Fibroblast of lung (primary cell): ENCODE measurements at regions not wholly inside any gene's neighbourhood (a gene's known extent, or its start where the extent isn't known, plus 50 kb on each side); places are given as distances from the start of the nearest gene placed in this dataset.

Experiments
- CTCF ChIP-seq, 2 donors: IDR thresholded peaks in 1 of 2; conservative IDR thresholded peaks in 1 of 2; 1 replicate in 1 of 2; 2 replicates in 1 of 2; pipeline ENCODE4 v1.5.1; 2011 to 2012; ENCODE audit warnings: low read length in 2 of 2, control low read depth in 1 of 2, inconsistent platforms in 1 of 2, low read depth in 1 of 2, mild to moderate bottlenecking in 1 of 2
- EZH2 ChIP-seq: IDR thresholded peaks from 2 replicates; pipeline ENCODE4 v1.5.1; 2012; ENCODE audit warnings: low read length, control low read depth, mild to moderate bottlenecking; ENCODE audit errors: missing control alignments

- TF ChIP-seq CTCF (conservative IDR thresholded peaks at IDR 0.05 in 1 of 2, IDR thresholded peaks at IDR 0.05 in 1 of 2; ENCODE audit: low read depth in 1 of 2, low read length in 2 of 2): no peak
- TF ChIP-seq EZH2: no peak
Observed at GRCh38 chr16:80380514-80380913, 160.3 kb upstream of the DYNLRB2 start.
